ENCODE measurements at regions not wholly inside any gene's neighbourhood (a gene's known extent, or its start where the extent isn't known, plus 50 kb on each side); places are given as distances from the start of the nearest gene placed in this dataset.

DNA sequence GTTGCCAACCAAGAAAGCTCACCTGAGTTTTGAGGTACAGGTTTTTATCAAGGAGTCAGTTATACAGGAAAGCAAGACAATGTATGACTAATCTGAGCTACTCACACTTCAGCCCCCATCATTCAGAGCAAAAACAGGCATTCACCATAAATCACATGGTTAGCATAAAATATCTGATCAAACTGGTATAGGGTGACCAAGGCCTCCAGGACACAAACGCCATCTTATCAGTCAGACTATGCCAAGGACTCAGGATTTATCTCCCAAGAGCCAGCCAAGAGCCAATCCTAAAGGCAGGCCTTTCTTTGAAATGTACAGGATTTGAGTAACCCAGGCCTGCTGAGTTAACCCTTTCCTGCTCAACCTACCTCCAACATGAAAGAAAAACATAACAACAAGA is 313.0 kb upstream of the NREP start:
- Histone ChIP-seq H3F3A (ENCODE audit: insufficient read depth, low read length) (no peaks in the 10 kb centered on the region), H2AFZ (ENCODE audit: low read length) (no peak overlapping the region), H3K79me2 (ENCODE audit: low read length) (no peaks in the 10 kb centered on the region), H3K4me2 (ENCODE audit: low read depth, low read length) (no peak overlapping the region), H3K36me3 (replicated peaks; ENCODE audit: insufficient read depth, low read length) (no peaks in the 10 kb centered on the region), H3K9me3 (replicated peaks; ENCODE audit: insufficient read depth, low read length) (no peaks in the 10 kb centered on the region), H3K9ac (ENCODE audit: low read length) (no peak overlapping the region), H3K9me2 (replicated peaks; ENCODE audit: insufficient read depth, low read length) (no peaks in the 10 kb centered on the region), H4K20me1 (ENCODE audit: insufficient read depth, low read length) (no peaks in the 10 kb centered on the region), H3K4me3 (ENCODE audit: low read length) (no peak overlapping the region), H3K27ac (ENCODE audit: low read length) (no peak overlapping the region), H3K4me1 (ENCODE audit: low read length) (no peaks in the 10 kb centered on the region), H3K27me3 (replicated peaks; ENCODE audit: insufficient read depth, low read length) (no peaks in the 10 kb centered on the region)
- no peak for TF ChIP-seq EZH2phosphoT487 (IDR thresholded peaks at IDR 0.05; ENCODE audit: low read length)
- TF ChIP-seq, protein P1, sequence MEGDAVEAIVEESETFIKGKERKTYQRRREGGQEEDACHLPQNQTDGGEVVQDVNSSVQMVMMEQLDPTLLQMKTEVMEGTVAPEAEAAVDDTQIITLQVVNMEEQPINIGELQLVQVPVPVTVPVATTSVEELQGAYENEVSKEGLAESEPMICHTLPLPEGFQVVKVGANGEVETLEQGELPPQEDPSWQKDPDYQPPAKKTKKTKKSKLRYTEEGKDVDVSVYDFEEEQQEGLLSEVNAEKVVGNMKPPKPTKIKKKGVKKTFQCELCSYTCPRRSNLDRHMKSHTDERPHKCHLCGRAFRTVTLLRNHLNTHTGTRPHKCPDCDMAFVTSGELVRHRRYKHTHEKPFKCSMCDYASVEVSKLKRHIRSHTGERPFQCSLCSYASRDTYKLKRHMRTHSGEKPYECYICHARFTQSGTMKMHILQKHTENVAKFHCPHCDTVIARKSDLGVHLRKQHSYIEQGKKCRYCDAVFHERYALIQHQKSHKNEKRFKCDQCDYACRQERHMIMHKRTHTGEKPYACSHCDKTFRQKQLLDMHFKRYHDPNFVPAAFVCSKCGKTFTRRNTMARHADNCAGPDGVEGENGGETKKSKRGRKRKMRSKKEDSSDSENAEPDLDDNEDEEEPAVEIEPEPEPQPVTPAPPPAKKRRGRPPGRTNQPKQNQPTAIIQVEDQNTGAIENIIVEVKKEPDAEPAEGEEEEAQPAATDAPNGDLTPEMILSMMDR (IDR thresholded peaks at IDR 0.05; ENCODE audit: low read length): no peak
- no peak for TF ChIP-seq EZH2 (optimal IDR thresholded peaks at IDR 0.05; ENCODE audit: low read depth, low read length)
- DNase-seq: no peak

- H3K4me1 ChIP-seq (ENCODE audit: low read length): no peaks in the 10 kb centered on the region
- no peaks in the 10 kb centered on the region for H3K9me2 ChIP-seq (replicated peaks; ENCODE audit: insufficient read depth, low read length)
- H3K4me3 ChIP-seq (ENCODE audit: low read length): no peak overlapping the region
- no peak overlapping the region for H3K4me2 ChIP-seq (ENCODE audit: low read depth, low read length)
- H3K27me3 ChIP-seq (replicated peaks; ENCODE audit: insufficient read depth, low read length): no peaks in the 10 kb centered on the region
- H3K36me3 ChIP-seq (replicated peaks; ENCODE audit: insufficient read depth, low read length): no peaks in the 10 kb centered on the region
- H3K9me3 ChIP-seq (replicated peaks; ENCODE audit: insufficient read depth, low read length): no peaks in the 10 kb centered on the region
- H3K79me2 ChIP-seq (ENCODE audit: low read length): no peaks in the 10 kb centered on the region
- H2AFZ ChIP-seq (ENCODE audit: low read length): no peak overlapping the region
- TF ChIP-seq, protein P1 (IDR thresholded peaks at IDR 0.05; ENCODE audit: low read length): no peak
- TF ChIP-seq EZH2phosphoT487 (IDR thresholded peaks at IDR 0.05; ENCODE audit: low read length): no peak
- TF ChIP-seq EZH2 (optimal IDR thresholded peaks at IDR 0.05; ENCODE audit: low read depth, low read length): no peak
- H3K9ac ChIP-seq (ENCODE audit: low read length): no peak overlapping the region
- H3K27ac ChIP-seq (ENCODE audit: low read length): no peak overlapping the region
- no peaks in the 10 kb centered on the region for H4K20me1 ChIP-seq (ENCODE audit: insufficient read depth, low read length)
- no peak for DNase-seq
- no peaks in the 10 kb centered on the region for H3F3A ChIP-seq (ENCODE audit: insufficient read depth, low read length)
These were observed 312.3 kb upstream of the NREP start for GRCh38 chr5:112069329-112069728.

- H3K27me3 ChIP-seq (replicated peaks; ENCODE audit: insufficient read depth, low read length): no peaks in the 10 kb centered on the region
- no peaks in the 10 kb centered on the region for H3K4me1 ChIP-seq (ENCODE audit: low read length)
- no peaks in the 10 kb centered on the region for H3K79me2 ChIP-seq (ENCODE audit: low read length)
- H4K20me1 ChIP-seq (ENCODE audit: insufficient read depth, low read length): no peaks in the 10 kb centered on the region
- no peak overlapping the region for H3K27ac ChIP-seq (ENCODE audit: low read length)
- H3K36me3 ChIP-seq (replicated peaks; ENCODE audit: insufficient read depth, low read length): no peaks in the 10 kb centered on the region
- no peaks in the 10 kb centered on the region for H3F3A ChIP-seq (ENCODE audit: insufficient read depth, low read length)
- TF ChIP-seq, protein P1 (IDR thresholded peaks at IDR 0.05; ENCODE audit: low read length): no peak
- TF ChIP-seq EZH2 (optimal IDR thresholded peaks at IDR 0.05; ENCODE audit: low read depth, low read length) (no peak), EZH2phosphoT487 (IDR thresholded peaks at IDR 0.05; ENCODE audit: low read length) (no peak)
- no peaks in the 10 kb centered on the region for H3K9me3 ChIP-seq (replicated peaks; ENCODE audit: insufficient read depth, low read length)
- H3K9ac ChIP-seq (ENCODE audit: low read length): no peak overlapping the region
- H3K9me2 ChIP-seq (replicated peaks; ENCODE audit: insufficient read depth, low read length): no peaks in the 10 kb centered on the region
- DNase-seq: no peak
- no peak overlapping the region for H3K4me2 ChIP-seq (ENCODE audit: low read depth, low read length)
- no peak overlapping the region for H2AFZ ChIP-seq (ENCODE audit: low read length)
- H3K4me3 ChIP-seq (ENCODE audit: low read length): no peak overlapping the region
These were observed 311.6 kb upstream of the NREP start for GRCh38 chr5:112068593-112068992.

Data from MM.1S (cell line).